HFF-Myc (cell line): ENCODE measurements at regions not wholly inside any gene's neighbourhood (a gene's known extent, or its start where the extent isn't known, plus 50 kb on each side); places are given as distances from the start of the nearest gene placed in this dataset.

Experiments used
- DNase-seq: peaks from one replicate; pipeline ENCODE4 v3.0.0-alpha.2; 2011; ENCODE audit warnings: low read depth; ENCODE audit errors: extremely low read depth
- H3K4me3 ChIP-seq: replicated peaks from 2 replicates; pipeline ENCODE4 v1.5.1; 2011; ENCODE audit warnings: low read depth, mild to moderate bottlenecking, control low read depth, low read length
- TF ChIP-seq, protein P1 (sequence below): IDR thresholded peaks from 2 replicates; pipeline ENCODE4 v1.5.1; 2012; ENCODE audit warnings: mild to moderate bottlenecking, low read depth, low read length, control low read depth; ENCODE audit errors: missing control alignments

GRCh38 chr1:222996310-222996975 is 146.6 kb downstream of the TLR5 start:
- DNase-seq = no peak
- TF ChIP-seq, protein P1, sequence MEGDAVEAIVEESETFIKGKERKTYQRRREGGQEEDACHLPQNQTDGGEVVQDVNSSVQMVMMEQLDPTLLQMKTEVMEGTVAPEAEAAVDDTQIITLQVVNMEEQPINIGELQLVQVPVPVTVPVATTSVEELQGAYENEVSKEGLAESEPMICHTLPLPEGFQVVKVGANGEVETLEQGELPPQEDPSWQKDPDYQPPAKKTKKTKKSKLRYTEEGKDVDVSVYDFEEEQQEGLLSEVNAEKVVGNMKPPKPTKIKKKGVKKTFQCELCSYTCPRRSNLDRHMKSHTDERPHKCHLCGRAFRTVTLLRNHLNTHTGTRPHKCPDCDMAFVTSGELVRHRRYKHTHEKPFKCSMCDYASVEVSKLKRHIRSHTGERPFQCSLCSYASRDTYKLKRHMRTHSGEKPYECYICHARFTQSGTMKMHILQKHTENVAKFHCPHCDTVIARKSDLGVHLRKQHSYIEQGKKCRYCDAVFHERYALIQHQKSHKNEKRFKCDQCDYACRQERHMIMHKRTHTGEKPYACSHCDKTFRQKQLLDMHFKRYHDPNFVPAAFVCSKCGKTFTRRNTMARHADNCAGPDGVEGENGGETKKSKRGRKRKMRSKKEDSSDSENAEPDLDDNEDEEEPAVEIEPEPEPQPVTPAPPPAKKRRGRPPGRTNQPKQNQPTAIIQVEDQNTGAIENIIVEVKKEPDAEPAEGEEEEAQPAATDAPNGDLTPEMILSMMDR = no peak
- no peak overlapping the region for H3K4me3 ChIP-seq

DNA sequence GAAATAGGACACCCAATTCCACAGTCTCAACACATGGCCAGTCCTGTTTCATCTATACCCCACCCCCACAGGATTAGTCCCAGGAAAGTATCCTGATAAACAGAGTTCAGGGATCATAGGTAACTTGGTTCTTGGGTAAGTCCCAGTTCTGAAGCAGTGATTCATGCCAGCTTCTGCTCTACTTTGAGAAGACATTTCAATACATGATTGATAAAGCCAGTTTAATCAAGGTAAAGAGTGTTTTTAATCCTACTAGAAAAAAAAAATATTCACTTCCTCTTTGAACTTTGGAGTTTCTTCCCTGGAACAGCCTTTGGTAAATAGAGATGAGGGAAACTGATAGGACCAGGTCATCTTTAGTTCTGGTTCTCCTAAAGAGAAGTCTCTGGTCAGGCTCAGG is 142.4 kb downstream of the TLR5 start:
- no peak overlapping the region for H3K4me3 ChIP-seq
- DNase-seq = no peak
- TF ChIP-seq, protein P1 = no peak

DNA sequence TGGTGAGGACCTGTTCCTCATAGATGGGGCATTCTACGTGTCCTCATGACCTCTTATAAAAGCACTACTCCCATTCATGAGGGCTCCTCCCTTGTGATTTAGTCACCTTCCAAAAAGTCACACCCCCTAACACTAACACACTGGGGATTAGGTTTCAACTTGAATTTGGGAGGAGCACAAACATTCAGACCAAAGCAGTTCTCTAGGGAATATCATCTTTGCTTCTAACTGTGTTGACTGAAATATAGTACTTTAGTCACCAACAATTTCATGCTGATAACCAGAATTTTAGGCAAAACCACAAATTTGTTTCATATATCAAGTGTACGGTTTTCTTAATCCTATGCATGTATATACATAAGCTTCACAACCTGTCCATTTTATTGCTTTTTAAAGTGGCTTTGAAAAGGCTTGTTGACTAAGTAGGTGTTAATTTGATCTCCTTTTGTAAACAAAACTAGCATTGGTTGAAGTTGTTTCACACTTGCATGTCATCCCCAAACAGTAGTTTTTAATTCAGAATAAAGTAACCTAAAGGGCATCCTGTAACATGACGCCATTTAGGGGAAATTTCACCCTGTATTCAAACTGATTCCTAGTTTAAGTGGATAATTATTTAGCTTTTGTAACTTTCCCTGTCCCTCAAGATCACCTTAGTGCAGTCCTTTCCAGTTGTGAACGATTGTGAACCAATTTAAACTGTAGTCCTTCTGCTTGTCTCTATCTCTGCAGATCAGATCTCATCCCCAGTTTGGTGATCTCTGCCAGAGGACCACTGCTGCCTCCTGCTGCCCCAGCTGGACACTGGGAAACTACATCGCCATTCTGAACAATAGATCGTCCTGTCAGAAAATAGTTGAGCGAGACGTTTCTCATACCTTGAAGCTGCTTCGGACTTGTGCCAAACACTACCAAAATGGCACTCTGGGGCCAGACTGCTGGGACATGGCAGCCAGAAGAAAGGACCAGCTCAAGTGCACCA is 141.1 kb downstream of the TLR5 start:
- H3K4me3 ChIP-seq = no peak overlapping the region
- TF ChIP-seq, protein P1 = peak; percentile 26
- no peak for DNase-seq

GRCh38 chr1:223003549-223003948 is 139.5 kb downstream of the TLR5 start:
- no peak for DNase-seq

GRCh38 chr1:223006371-223006770 is 136.7 kb downstream of the TLR5 start:
- DNase-seq = no peak
- TF ChIP-seq, protein P1 = no peak

More at GRCh38 chr1:223003549-223003948, 139.5 kb downstream of the TLR5 start:
- TF ChIP-seq, protein P1 = no peak
- H3K4me3 ChIP-seq = no peak overlapping the region

GRCh38 chr1:223006917-223007648 is 136.0 kb downstream of the TLR5 start:
- DNase-seq = no peak
- no peak overlapping the region for H3K4me3 ChIP-seq
- TF ChIP-seq, protein P1 = no peak

More at GRCh38 chr1:223006371-223006770, 136.7 kb downstream of the TLR5 start:
- no peak overlapping the region for H3K4me3 ChIP-seq
